Myocyte (in vitro differentiated cells): ENCODE measurements at regions not wholly inside any gene's neighbourhood (a gene's known extent, or its start where the extent isn't known, plus 50 kb on each side); places are given as distances from the start of the nearest gene placed in this dataset.

Source experiments
- DNase-seq: peaks from one replicate; pipeline ENCODE4 v3.0.0-alpha.2; 2012; ENCODE audit warnings: low read depth

DNA sequence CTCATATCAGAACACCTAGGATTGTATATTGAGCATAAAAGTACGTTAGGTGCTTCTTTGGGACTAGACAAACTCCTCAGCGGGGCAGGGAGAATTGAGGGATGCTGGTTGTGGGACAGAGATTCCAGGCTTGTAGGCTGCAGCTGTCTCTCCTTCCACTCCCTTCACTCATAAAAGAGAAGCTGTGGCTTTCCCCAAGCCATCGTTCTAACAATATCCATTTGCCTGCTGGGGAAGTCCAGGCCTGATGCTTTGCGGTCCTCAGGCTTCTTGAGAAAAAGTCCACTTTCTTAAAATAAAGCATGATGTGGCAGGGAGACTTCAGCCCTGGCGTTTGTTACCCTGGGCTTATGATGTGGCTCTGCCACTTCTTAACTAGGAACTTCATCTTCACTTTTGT is 129.3 kb upstream of the OSMR start:
- DNase-seq: peak; percentile 96

DNA sequence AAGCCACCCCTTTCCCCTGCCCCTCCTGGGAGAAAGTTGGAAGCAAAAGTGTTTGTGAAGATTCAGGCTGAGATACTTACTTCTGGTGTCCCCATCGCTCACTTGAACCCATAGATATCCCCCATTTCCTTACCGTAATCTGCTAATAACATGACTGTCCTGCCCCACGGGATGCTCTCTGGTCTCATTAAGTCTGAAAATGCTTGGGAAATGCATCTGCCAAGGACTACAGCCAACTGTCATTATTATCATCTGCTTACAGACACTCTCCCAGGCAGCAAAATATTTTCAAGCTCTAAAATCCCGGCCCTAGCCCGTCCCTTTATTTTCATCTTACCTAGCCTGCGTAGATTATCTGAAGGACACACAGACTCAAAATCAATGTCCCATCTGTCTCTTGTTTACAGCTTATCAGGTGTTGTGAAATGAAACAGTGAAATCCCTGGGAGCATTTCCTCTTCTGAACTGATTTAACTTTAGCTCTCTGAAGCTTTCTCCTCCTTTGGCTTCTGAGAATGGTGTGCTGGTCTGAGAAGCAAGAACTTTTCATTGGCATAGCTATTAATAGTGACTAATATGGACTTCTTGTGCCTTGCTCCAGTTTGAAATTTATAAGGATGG is 126.9 kb upstream of the OSMR start:
- peak; percentile 29 for DNase-seq

GRCh38 chr5:38719403-38719802 is 126.4 kb upstream of the OSMR start:
- no peak for DNase-seq

- peak; percentile 40 for DNase-seq
Measured at GRCh38 chr5:38719916-38720315, 125.9 kb upstream of the OSMR start.

DNA sequence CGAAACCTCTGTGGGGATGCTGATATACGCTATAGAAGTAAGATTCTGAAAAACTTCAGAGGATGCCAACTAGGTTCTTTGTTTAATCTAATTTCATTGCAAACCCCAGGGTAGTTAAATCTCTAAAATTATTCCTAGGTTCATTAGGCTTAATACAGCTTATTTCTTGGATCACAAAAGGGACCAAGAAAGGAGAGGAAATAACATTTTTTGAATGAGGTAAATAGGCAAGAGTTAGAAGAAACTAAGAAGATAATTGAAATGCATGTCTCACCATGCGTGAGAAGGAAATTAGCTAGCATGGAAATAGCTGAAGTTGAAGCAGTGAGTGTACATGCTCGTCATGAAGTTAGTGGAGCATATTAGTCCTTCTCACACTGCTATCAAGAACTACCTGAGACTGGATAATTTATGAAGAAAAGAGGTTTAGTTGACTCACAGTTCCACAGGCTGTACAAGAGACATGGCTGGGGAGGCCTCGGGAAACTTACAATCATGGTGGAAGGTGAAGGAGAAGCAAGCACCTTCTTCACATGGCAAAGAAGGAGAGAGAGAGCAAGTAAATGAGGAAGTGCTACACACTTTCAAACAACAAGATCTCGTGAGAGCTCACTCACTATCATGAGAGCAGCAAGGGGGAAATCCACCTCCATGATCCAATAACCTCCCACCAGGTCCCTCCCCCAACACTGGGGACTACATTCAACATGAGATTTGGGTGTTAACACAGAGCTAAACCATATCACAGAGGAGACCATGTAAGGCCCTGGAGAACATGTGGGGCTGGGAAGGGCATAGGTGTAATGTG is 125.1 kb upstream of the OSMR start:
- DNase-seq: no peak

DNA sequence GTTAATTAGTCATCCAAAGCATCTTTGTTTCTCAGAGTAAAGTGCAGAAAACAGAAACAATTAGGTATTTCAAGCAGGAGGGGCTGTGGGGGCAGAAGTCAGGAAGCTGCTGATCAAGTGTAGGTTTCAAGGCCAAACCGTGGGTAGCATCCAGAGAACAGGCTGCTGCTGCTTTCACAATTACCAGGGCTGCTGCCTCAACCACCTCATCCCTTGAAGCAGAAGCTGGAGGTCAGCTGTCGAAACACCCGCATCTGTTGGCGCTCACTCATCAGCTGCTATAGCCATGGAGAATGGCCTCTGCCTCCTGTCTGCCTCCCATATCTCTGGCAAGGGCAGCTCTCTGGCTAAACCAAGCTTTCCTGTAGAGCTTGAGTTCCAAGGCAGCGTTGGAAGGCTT is 122.9 kb upstream of the OSMR start:
- DNase-seq: peak; percentile 64

GRCh38 chr5:38723426-38723825 is 122.4 kb upstream of the OSMR start:
- no peak for DNase-seq

GRCh38 chr5:38724301-38725030 is 121.3 kb upstream of the OSMR start:
- DNase-seq: no peak

DNA sequence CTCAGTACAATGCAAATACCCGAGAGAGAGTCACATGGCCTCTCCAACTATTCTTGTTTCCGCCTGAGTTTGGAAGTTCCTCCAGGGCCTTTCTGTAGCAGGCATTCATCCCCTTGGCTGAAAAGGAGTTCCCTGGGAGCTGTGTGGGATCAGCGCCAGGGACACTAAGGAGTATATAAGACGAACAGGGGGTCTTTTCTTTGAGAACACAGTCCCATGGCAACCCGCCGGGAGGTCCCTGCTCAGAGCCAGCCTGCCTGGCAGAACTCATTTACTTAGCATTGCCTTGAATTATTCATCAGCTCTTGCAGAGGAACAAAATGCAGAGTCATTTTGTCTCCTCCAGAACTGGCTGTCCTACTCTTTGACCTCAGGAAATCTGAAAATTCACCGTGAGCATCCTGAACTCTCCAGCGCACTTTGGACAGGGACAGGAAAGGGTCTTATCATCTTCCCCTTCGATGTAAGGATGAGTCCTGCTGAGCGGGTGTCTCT is 120.4 kb upstream of the OSMR start:
- no peak for DNase-seq

DNA sequence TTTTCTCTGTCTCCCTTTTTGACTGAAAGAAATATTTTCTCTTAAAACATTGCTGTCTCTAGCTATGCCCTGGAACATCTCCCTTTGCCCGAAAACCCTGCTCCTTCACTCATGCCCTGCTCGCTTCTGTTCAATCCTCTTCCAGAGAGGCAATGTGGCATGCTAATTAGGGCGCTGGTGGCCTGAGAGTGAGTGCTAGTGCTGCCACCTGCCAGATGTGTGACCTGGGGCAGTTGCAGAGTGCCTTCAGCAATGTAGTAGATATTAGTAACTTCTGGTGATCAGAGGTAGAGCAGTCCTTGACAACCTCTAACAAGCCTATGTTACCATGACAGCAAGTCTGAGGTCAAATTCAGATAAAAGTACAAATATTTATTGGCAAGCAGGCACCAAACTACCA is 119.5 kb upstream of the OSMR start:
- no peak for DNase-seq

DNA sequence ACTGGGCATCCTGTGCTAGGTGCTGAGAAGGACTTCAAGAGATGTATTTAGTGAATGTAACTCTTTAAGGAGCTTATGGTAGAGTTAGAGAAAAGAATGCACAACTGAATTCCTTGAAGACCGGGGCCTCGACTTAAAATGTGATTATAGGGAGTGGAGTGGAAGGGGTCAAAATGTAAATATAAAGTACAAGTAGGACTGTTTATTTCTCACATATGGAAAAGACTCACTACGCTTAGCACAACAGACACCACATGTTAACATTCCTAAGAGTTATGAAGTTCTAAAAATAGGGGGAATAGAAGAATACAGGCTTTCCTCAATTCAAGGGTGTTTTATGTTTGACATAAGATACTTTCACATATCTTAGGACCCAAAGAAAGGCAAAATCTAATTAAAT is 117.8 kb upstream of the OSMR start:
- DNase-seq: no peak

- no peak for DNase-seq
Measured at GRCh38 chr5:38731461-38731860, 114.4 kb upstream of the OSMR start.

DNA sequence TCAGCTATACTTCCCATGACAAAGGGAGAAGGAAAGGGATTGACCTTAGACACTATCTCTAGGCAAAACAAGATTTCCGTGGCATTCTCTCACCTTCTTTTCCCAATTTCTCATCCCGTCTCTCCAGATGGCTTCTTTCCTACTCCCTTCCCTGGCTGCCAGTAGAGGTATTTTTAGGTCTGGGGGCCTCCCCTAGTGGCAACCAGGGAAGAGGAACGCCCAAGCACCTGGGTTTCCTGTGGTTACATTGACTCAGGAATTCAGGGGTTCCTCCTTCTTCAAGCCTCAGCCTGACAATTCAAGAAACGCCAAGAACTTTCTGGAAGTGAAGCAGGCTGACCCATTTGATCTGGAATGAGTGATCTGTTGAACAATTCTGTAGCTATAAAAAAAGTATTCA is 111.5 kb upstream of the OSMR start:
- DNase-seq: no peak

GRCh38 chr5:38736089-38736488 is 109.7 kb upstream of the OSMR start:
- DNase-seq: no peak

DNA sequence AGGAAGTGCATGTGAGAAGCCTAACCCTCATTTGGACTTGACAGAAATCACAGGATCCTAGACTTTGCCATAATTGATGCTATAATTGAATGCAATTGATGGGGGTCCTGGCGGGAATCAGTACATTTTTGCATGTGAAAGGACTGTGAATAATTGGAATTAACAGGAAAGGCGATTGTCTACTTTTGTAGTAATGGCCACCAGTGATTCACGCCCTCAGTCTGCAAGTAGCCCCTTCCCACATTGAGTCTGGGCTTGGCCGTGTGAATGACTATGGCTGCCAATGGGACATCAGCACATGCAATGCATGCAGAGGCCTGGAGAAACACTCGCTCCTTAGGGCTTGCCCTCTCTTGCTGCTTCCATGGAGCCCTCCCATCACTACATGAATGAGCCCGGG is 107.8 kb upstream of the OSMR start:
- DNase-seq: no peak

GRCh38 chr5:38739011-38739704 is 106.7 kb upstream of the OSMR start:
- DNase-seq: peak; percentile 64

- no peak for DNase-seq
Measured at GRCh38 chr5:38739705-38740045, 106.1 kb upstream of the OSMR start.

- DNase-seq: peak; percentile 61
Measured at GRCh38 chr5:38742821-38743220, 103.0 kb upstream of the OSMR start.

GRCh38 chr5:38743562-38743961 is 102.2 kb upstream of the OSMR start:
- no peak for DNase-seq

GRCh38 chr5:38745836-38746732 is 99.7 kb upstream of the OSMR start:
- DNase-seq: no peak

DNA sequence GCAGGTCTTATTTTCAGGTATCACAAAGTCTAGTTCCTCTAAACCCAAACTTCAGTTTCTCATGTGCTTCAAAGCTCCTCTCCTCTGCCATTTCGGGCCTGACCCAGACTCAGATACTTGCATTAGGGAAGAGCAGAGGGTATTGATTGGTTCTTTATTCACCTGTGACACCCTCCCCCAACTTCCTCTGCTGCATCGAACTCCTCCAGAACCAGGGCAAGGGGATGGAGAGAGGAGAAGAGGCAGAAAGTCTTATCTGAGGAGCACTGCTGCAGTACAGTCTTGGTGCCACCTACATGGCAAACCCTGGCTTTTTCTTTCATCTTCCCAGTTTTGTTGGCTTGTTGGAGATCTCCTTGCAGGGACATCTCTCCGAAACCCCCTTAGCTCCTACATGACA is 96.0 kb upstream of the OSMR start:
- DNase-seq: no peak
